ENCODE measurements at regions not wholly inside any gene's neighbourhood (a gene's known extent, or its start where the extent isn't known, plus 50 kb on each side); places are given as distances from the start of the nearest gene placed in this dataset.

DNA sequence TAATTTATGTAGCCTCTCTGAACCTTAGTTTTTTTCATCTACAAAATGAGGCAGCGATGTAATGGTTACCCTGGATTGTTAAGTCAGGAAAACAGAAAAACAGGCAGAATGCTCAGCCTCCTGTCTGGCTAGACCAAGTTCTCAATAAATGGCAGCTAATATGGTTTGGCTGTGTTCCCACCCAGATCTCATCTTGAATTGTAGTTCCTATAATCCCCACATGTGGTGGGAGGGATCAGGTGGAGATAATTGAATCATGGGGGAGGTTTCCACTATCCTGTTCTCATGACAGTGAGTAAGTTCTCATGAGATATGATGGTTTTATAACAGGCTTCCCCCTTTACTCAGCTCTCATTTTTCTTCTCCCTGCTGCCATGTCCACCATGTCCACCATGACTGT, 220.0 kb downstream of the CMPK2 start:
- TF ChIP-seq POLR2AphosphoS5 (IDR thresholded peaks at IDR 0.05; ENCODE audit: low read depth, low read length) (no peak), CTCF (IDR thresholded peaks at IDR 0.05 in 2 of 3, conservative IDR thresholded peaks at IDR 0.05 in 1 of 3; ENCODE audit: borderline replicate concordance in 1 of 3, insufficient read depth in 1 of 3, low read depth in 2 of 3, low read length in 2 of 3) (no peak)

Measured in HCT116 (cell line).